Thyroid gland (tissue), 4 donors: ENCODE measurements at regions not wholly inside any gene's neighbourhood (a gene's known extent, or its start where the extent isn't known, plus 50 kb on each side); places are given as distances from the start of the nearest gene placed in this dataset.
"Not testable (repeated sequence)": the region's sequence is repeated elsewhere in the genome, so short reads cannot be mapped to it uniquely, and the experiment has no call there.

ENCODE experiments used
- DNase-seq, 2 donors: peaks; one replicate each; pipeline ENCODE4 v3.0.0-alpha.2; 2019
- H3K27ac ChIP-seq, 3 donors: fragments of 200-600 bp; sonication (generic); 1 replicate in 2 of 3; 2 replicates in 1 of 3; pipeline ENCODE4 v1.5.1; 2016 to 2019; ENCODE audit warnings: mild to moderate bottlenecking in 1 of 3, moderate library complexity in 1 of 3
- H3K27me3 ChIP-seq: fragments of 200-600 bp; sonication (generic); one replicate; pipeline ENCODE4 v1.5.1; 2019
- H3K36me3 ChIP-seq, 2 donors: fragments of 200-600 bp; sonication (generic); one replicate each; pipeline ENCODE4 v1.5.1; 2016 to 2019
- H3K4me1 ChIP-seq, 2 donors: fragments of 200-600 bp; sonication (generic); one replicate each; pipeline ENCODE4 v1.5.1; 2017 to 2019
- H3K4me3 ChIP-seq, 3 donors: fragments of 200-600 bp; sonication (generic); replicated peaks in 1 of 3; 1 replicate in 2 of 3; 2 replicates in 1 of 3; pipeline ENCODE4 v1.5.1; 2016; ENCODE audit warnings: mild to moderate bottlenecking in 1 of 3
- H3K9me3 ChIP-seq: fragments of 200-600 bp; sonication (generic); one replicate; pipeline ENCODE4 v1.5.1; 2017
- POLR2A ChIP-seq, 2 donors: fragments of 450-650 bp; IDR thresholded peaks; one replicate each; pipeline ENCODE4 v1.6.1; 2017; ENCODE audit warnings: antibody characterized with exemption in 2 of 2, mild to moderate bottlenecking in 2 of 2, moderate library complexity in 1 of 2
- WGBS, 2 donors: methylation state at CpG; one replicate each; pipeline ENCODE4 v1.1.5; 2017; 5-methylcytosine and 5-hydroxymethylcytosine counted together
- intact Hi-C: fragments of 100-400 bp; cut with DNase I; formaldehyde crosslinking; loops from one replicate; pipeline ENCODE4 v1.15.1; 2023
- TF ChIP-seq, protein P1 (sequence below), 6 experiments: fragments of 200-600 bp in 3 of 6; fragments of 450-650 bp in 3 of 6; sonication (generic) in 3 of 6; IDR thresholded peaks; one replicate each; pipeline ENCODE4 v1.5.1; 2016 to 2019; ENCODE audit warnings: antibody characterized with exemption in 6 of 6, mild to moderate bottlenecking in 2 of 6, inconsistent platforms in 1 of 6, moderate library complexity in 1 of 6

DNA sequence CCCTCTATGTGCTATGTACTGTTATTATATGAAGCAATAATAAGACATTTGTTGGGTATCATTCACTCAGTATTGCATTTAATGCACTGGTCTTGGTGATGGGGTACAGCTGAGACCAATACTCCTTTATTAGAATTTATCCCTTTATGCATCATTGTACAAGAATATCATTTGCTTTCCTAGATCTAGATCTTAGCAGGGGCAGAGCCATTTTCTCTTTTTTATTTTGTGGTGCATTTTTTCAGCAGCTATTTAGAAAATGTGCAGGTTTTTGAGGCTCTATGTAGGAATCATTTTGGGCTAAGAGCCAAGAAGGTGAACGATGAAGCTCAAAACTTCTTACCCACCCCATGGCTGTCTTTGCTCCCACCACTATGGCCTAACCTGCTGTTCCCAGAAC lies 114.2 kb downstream of the OR2B2 start:
- Histone ChIP-seq H3K36me3 (no peaks in the 10 kb centered on the region), H3K27ac (no peak overlapping the region), H3K4me1 (no peaks in the 10 kb centered on the region), H3K27me3 (no peaks in the 10 kb centered on the region), H3K4me3 (no peak overlapping the region), H3K9me3 (no peaks in the 10 kb centered on the region)
- intact Hi-C loops: no loop called here
- TF ChIP-seq POLR2A (IDR thresholded peaks at IDR 0.05): no peak
- TF ChIP-seq, protein P1, sequence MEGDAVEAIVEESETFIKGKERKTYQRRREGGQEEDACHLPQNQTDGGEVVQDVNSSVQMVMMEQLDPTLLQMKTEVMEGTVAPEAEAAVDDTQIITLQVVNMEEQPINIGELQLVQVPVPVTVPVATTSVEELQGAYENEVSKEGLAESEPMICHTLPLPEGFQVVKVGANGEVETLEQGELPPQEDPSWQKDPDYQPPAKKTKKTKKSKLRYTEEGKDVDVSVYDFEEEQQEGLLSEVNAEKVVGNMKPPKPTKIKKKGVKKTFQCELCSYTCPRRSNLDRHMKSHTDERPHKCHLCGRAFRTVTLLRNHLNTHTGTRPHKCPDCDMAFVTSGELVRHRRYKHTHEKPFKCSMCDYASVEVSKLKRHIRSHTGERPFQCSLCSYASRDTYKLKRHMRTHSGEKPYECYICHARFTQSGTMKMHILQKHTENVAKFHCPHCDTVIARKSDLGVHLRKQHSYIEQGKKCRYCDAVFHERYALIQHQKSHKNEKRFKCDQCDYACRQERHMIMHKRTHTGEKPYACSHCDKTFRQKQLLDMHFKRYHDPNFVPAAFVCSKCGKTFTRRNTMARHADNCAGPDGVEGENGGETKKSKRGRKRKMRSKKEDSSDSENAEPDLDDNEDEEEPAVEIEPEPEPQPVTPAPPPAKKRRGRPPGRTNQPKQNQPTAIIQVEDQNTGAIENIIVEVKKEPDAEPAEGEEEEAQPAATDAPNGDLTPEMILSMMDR (IDR thresholded peaks at IDR 0.05): no peak
- 85 to 94% methylated on average over 1 of the region's 1 CpG for WGBS, 2 donors
- no peak for DNase-seq

DNA sequence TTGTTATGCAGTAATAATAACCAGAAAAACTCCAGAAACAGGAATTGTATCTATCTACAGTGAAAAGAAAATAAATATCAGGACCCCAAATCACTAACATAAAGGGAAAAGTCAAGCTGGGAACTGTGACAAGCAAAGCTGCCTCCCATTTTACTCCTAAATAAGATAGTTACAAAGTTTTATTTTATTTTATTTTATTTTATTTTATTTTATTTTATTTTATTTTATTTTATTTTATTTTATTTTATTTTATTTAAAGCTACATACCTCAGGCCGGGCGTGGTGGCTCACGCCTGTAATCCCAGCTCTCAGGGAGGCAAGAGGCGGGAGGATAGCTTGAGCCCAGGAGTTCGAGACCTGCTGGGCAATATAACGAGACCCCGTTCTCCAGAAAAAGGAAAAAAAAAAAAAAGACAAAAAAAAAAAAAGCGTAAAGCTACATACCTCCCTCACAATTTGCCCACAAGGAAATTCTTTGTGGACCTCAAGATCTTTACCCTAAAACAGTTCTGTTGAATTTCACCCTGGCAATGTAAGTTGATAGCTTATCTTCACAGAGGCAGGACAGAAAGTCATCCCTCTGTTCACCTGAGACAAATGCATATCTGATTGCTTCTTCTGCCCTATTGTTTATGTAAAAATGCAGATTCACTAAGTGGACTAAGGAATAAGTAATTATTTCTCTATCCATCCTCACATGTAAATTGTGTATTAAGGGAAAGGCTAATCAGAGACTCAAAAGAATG lies 115.3 kb downstream of the OR2B2 start:
- H3K27me3 ChIP-seq, H3K36me3 ChIP-seq, intact Hi-C loops, H3K4me3 ChIP-seq, H3K27ac ChIP-seq, DNase-seq, H3K9me3 ChIP-seq, H3K4me1 ChIP-seq: not testable (repeated sequence)
- WGBS, 2 donors: 94% methylated on average over 8 of the region's 8 CpGs

DNA sequence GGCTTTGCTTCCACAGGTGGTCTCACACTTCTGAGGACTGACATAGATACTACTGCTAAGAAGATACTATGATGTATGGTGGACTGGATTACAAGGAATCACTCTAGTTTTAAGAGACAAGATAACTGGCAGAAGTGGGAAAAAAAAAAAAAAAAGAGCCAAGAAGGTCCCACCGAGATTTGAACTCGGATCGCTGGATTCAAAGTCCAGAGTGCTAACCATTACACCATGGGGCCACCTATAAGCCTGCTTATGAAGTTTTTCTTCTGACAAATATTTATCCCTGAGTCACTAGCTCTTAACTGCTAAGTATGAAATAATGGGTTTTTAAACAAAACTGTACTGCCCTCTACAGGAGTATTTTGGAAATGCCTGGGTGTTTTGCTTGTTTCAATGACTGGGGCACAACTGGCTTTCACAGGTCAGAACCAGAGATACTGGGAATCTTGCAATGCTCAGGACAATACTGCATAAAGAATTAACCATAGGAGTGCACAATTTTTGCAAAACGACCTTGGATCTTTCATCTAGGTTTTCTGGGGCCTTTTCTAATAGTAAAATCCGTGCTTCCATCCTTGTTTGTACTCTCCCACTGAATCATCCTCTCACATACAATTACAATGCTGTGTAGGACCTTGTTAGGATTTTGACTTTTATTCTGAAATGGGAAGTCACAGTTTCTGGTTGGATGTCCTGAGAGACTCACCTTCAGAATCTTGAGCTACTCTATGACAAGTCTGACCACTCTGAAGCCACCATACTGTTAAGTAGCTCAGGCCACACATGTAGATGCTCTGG lies 116.3 kb downstream of the OR2B2 start:
- H3K4me1 ChIP-seq: peaks cover 0 to 4% of the 10 kb centered on the region in 2 donors
- WGBS, 2 donors: 3% methylated on average over 5 of the region's 5 CpGs
- no peaks in the 10 kb centered on the region for H3K36me3 ChIP-seq
- H3K4me3 ChIP-seq: no peak overlapping the region
- DNase-seq: peak; percentile 22 to 27
- TF ChIP-seq, protein P1 (IDR thresholded peaks at IDR 0.05): peak; percentile 55 to 87 (median 78)
- no peak for TF ChIP-seq POLR2A (IDR thresholded peaks at IDR 0.05)
- H3K27ac ChIP-seq: no peak overlapping the region
- no peaks in the 10 kb centered on the region for H3K9me3 ChIP-seq
- no peaks in the 10 kb centered on the region for H3K27me3 ChIP-seq
- intact Hi-C loops: no loop called here

DNA sequence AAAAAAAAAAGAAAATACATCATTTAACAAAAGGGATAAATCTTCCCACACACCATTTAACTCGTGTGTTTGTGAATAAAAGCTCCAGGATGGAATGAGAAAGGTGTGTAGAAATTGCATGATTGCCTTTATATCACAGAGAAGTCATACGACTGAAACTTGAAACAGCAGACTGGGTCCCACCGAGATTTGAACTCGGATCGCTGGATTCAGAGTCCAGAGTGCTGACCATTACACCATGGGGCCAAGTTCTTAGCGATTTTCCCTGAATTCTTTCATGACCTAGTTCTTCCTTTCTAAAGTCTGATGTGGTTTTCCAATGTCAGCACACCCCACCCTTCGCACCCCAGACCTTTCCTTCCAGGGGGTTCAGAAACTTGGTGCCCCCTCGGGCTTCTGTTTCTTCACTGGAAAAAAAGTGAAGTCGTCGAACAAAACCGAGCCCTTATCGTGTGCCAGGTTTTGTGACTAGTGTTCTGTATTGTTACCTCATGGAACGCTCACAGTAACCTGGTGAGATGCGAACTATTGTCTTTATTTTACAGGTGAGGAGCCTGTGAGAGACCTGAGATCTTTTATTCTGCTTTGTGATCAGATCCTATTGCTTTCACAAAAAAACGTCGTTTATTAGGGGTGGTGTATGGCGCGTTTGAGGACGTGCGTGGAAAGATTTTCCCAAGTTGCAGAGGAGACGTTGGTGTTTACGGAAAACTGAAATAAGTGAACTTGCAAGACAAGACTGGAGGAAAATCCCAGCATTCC lies 120.8 kb downstream of the OR2B2 start:
- no peak for TF ChIP-seq POLR2A (IDR thresholded peaks at IDR 0.05)
- TF ChIP-seq, protein P1 (IDR thresholded peaks at IDR 0.05): no peak
- DNase-seq: peak; percentile 49 to 62
- intact Hi-C loops: no loop called here

DNA sequence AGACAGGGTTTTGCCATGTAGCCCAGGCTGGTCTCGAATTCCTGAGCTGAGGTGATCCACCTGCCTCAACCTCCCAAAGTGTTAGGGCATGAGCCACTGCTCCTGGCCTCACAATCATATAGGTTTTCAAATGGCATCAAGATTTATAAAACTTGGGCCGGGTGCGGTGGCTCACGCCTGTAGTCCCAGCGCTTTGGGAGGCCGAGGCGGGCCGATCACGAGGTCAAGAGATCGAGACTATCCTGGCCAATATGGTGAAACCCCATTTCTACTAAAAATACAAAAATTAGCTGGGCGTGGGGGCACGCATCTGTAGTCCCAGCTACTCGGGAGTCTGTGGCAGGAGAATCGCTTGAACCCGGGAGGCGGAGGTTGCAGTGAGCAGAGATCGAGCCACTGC lies 123.8 kb downstream of the OR2B2 start:
- H3K27me3 ChIP-seq, H3K4me1 ChIP-seq, H3K4me3 ChIP-seq, DNase-seq, H3K27ac ChIP-seq, intact Hi-C loops, H3K36me3 ChIP-seq, H3K9me3 ChIP-seq: not testable (repeated sequence)
- WGBS, 2 donors: 93 to 98% methylated on average over 16 to 17 of the region's 17 CpGs

More for the DNA sequence above, 120.8 kb downstream of the OR2B2 start:
- Histone ChIP-seq H3K27ac (peak overlapping the region in 2 of 3 donors; percentile 1 to 33), H3K4me1 (peaks cover 0 to 4% of the 10 kb centered on the region in 2 donors), H3K36me3 (no peaks in the 10 kb centered on the region), H3K4me3 (peak overlapping the region in 2 of 3 donors; percentile 6 to 31), H3K9me3 (no peaks in the 10 kb centered on the region), H3K27me3 (no peaks in the 10 kb centered on the region)
- 3% methylated on average over 22 of the region's 22 CpGs for WGBS, 2 donors
